HG02973 (cell line): ENCODE measurements at regions not wholly inside any gene's neighbourhood (a gene's known extent, or its start where the extent isn't known, plus 50 kb on each side); places are given as distances from the start of the nearest gene placed in this dataset.
"Not testable (repeated sequence)": the region's sequence is repeated elsewhere in the genome, so short reads cannot be mapped to it uniquely, and the experiment has no call there.

ENCODE experiments used
- ATAC-seq: cut with Tn5 transposase; IDR thresholded peaks from one replicate; pipeline ENCODE4 v1.9.1; 2021; ENCODE audit warnings: moderate library complexity; ENCODE audit not compliant: unreplicated experiment

DNA sequence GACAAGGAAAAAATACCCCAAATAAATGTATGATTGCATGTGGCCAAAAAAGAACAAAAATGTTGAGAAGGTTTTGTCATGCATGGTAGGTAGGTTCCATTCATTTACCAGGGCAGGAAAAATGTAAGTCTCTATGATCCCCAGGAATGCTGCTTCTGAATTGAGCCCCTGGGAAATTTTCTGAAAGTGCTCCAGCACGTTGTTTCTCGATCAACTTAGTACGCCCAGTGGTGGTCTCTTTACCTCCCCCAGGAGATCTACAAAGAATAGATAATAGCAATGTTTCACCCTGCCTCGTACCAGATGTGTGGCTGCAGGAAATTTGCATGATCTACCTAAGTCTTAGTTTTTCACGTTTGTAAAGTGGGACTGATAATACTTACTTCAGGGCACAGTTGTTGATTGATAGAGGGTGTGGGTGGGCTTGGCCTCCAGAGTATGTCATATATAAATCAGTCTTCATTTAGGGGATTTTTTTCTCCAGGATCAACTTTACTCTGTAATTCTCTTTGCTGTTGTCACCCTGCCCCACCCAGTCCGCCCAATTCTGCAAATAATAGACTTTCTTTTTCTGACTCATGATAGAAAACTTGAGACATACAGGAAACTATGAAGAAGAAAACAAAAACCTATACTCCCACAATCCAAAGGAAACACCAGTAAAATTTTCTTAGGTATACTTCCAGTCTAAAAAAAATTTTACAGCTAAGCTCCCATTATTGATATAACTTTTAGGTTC, 462.0 kb upstream of the RUNX1 start:
- ATAC-seq: no peak

DNA sequence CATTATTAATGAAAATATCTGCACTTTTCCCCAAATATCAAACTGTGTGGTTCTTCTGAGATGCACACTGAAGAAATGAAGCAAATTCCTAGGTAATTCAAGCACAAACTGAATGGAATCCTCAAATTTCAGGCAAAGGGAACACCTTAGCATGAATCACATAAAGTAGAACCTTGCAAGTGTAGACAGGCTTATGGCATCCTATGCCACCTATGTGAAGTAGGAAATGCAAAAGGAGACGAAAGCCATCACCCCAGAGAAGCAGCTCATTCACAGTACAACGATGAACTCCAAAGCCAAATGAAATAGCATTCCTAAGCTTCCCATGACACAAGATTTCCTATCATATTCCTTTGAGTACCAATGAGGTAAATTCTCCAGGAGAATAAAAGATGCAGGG, 461.2 kb upstream of the RUNX1 start:
- ATAC-seq: no peak

DNA sequence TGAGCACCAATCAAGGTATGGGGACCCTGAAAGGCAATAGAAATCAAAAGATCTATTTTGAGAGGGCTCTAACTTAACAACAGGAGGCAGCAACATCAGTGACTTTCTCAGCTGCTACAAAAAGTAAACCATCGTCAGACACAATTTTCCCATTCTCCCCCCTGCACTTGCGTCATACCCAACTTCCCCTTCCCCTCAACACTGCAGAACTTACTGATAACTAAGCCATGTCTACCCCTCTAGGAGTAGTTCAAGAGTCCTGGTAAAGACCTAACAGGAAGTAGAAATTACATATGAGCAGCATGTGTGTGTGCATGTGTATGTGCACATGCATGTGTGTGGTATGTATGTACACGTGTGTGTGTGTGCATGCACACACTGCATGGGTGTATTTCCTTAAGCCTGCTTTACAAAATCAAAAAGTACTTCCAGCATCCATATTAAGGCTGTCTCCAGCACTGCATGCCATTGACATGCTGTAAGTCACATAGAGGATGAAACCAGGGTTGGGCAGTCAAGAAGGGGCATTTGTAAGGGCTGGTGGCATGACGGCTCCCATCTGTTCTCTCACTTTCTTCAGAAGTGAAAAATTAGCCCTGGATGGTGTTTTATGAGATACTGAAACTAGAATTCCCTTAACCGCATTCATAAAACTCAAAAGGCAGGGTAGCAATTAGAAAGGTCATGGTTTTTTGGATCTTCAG, 460.1 kb upstream of the RUNX1 start:
- ATAC-seq: no peak

DNA sequence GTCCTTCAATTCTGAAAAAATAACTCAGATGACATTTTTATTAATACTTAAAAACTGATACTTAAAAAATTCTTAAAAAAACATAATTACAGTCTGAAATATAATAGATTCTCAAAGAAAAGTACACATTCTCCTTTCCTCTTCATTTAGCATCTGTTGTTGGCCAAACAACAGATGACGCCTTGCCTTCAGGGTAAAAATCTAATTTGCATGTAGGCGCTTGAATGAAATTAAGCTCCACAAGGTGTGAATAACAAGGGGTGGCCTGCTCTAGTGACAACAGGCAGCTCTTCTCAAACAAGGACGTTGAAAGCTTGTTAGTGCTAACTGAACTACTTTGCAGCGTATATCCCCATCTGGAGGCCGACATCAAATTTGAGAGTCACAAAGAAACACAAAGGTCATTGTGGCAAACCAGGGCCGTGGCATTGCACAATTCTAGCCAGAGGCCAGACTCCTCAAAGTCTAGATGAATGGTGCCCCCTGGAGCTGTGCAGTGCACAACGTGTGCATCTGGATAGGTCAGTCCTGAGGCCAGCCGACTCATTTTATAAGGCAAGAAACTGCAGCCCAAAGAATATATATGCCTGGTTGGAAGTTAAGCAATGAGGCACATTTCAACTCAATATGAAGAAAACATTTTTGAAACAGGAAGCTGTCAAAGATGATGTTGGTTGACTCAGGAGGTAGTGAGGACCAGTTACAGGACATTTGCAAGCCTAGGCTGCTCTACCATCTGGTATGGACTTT, 459.2 kb upstream of the RUNX1 start:
- ATAC-seq: no peak

DNA sequence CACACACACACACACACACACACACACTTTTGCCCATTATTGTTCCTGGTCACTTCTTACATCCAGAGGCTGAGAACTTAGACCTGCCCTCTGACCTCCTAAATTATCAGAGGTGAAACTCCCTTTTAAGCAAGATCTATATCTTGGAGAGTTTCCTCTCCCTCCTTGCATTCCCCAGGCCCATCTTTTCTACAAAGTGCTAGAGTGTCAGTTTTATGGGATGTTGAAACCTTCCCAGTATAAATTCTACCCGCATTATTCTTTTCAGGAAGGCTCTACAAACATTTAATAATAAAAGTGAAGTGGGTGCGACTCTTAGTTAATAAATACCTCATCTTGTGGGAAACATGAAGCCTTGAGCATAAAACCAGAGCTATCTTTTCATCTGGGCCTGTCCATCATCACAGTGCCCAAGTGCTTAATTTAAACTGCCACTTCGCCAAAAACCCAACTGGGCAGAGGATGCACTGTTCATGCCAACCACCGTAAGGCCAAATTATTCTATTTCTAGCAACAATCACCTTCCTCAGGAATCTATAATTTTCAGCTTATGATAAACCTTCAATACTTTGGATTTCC, 458.2 kb upstream of the RUNX1 start:
- ATAC-seq: no peak

DNA sequence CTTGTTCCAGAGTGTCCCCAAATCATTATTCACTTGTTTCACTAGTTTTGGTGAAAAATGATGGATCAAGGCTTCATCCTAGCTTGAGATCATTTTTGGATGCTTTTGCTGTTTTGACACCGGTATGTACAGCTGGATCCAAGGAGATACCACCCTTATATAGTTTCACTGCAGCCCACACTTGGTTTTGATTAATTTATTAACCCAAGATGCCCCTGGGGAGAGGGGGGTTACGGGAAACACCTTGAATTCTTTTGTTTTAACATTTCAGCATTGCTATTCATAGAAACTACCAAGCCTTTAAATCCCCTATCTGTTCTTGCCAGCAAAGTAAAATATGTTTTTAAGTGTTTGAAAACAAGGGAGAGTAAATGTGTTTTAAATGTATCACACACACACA, 457.7 kb upstream of the RUNX1 start:
- ATAC-seq: no peak

DNA sequence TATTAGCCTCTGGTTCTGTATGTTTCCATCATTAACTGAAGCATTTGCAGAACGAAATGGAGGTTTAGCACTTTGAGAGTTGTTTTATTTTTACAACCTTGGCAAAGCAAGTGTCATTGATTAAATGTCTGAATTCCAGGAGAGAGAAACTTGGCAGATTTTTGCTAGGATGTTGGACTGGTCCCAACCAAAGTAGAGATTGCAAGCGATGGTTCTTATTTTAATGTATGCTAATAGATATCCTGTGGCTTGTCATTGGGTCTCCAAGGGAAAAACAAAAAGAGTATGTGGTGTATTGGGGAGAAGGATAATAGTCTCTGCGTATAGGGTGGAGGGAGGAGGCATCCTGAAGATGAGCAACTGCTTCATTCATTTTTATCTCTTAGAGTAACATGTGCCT, 457.2 kb upstream of the RUNX1 start:
- ATAC-seq: no peak

DNA sequence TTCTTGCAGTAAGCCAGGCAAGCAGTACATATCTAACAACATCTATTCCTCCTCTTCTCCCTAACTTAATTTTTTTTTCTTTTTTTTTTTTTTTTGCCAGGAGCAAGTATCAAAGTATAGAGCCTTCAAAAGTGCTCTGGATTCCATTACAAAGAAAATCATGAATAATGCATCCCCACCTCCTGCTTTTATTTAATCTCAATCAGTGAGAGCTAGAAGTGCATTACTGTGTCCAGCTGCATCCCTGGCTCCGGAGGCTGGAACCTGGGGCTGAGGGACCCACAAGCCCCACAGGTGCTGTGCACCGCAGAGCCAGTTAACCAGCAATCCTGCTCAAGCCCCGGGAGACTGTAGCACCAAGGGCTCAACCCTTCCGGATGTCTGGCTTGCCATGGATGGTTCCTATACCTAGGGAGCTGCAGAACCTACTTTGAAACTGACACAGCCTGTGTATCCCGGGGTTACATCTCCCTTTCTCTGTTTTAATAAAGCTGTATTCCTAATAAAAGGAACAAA, 455.9 kb upstream of the RUNX1 start:
- no peak for ATAC-seq

DNA sequence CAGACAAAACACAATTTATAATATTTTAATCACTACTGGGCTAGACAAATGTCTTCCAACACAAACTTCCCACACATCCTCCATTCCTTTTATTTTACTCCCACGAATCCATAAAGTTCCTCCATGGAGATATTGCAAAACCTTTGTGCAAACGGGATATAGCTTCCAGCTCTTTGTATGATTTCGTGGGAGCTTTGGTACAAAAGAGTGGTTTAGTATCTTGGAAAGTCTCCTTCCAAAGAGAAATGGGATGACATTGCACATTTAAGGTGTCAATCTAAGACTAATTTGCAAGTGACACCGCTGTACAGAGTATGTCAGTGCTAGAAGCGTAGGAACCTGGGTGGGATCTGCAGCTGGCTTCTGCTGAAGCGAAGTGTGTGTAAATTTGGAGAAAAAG, 455.2 kb upstream of the RUNX1 start:
- ATAC-seq: no peak

DNA sequence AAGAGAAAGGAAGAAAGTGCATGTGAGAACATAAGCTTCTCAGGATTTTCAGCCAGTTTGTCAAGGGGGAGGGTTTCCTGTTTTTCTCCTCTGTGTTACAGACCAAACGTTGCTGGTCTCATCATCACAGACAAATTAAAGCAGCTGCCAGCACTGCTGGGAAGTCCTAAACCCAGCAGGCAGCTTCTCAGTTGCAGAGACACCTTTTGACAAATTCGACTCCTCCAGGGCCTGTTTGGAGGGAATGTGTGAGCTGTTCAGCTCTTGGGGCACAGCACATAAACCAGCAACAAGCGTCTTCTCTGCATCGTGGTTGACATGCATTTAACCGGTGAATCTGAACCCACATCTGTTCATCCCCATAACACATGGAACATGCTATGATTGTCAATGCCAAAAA, 454.6 kb upstream of the RUNX1 start:
- no peak for ATAC-seq

DNA sequence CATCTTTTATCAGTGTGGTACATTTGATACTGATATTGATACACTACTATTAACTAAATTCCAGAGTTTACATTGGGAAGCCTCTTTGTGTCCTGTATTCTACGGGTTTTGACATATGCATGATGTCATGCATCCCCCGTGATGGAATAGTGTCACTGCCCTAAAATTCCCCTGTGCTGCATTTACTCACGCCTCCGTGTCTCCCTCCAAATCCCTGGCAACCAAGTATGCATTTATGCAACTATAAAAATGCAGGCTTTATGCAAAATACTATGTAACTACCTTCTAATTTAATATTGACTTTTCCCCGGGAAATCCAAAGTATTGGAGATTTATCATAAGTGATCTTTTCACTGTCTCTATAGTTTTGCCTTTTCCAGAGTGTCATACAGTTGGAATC, 453.7 kb upstream of the RUNX1 start:
- ATAC-seq: no peak

DNA sequence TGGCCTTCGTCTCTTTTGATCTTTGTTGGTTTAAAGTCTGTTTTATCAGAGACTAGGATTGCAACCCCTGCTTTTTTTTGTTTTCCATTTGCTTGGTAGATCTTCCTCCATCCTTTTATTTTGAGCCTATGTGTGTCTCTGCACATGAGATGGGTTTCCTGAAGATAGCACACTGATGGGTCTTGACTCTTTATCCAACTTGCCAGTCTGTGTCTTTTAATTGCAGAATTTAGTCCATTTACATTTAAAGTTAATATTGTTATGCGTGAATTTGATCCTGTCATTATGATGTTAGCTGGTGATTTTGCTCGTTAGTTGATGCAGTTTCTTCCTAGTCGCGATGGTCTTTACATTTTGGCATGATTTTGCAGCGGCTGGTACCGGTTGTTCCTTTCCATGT, 448.4 kb upstream of the RUNX1 start:
- not testable (repeated sequence) for ATAC-seq

DNA sequence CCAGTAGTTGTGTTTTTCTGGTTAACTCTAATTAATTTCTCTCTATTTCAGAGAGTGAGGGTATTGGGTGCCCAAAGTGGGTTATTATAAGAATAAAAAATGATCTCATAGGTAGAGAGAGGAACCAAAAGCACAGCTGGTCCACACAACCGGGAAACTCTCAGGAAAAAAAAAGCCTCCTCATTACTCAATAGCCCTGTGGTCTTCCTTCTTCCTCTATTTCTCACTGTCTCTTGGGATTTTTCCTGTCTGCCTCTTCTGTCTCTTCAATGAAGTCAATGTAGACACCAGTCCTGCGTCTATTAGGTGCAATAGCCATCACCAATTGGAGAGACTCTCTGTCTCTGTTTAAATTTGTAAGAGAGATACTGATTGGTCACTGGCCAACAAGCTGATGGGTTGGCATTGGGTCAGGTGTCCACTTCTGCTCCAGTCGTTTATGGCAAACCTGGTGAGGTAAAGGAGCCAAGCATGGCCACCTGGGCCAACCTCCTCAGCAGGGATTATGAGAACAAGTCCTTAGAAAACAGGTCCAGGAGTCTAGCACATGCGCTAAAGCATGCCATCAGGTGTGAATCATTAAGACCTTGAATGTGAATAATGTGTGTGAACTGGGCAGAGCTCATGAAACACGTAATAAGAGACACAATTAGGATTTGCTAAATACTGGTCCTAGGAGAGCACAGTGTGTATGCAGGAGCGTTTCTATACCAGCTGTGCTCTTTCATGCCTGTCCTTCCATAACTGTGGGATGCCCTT, 443.0 kb upstream of the RUNX1 start:
- ATAC-seq: no peak

DNA sequence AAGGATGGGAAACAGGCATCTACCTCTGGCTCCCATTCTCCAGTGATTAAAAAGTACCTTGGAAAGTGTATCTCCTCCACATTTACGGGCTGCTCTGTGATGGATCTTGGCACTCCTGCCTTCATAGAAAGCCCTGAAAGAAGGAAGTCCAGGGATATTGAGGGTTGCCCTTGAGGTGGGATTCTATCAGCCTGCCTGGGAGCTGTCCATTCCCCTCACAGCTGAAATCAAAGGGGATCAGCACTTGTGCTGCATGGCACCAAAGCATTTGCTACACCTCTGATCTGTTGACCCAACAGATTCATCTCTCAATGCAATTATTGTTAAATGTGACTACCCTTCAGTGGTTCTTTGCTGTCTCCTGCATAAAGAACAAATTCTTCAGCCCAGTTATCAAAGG, 442.0 kb upstream of the RUNX1 start:
- no peak for ATAC-seq

DNA sequence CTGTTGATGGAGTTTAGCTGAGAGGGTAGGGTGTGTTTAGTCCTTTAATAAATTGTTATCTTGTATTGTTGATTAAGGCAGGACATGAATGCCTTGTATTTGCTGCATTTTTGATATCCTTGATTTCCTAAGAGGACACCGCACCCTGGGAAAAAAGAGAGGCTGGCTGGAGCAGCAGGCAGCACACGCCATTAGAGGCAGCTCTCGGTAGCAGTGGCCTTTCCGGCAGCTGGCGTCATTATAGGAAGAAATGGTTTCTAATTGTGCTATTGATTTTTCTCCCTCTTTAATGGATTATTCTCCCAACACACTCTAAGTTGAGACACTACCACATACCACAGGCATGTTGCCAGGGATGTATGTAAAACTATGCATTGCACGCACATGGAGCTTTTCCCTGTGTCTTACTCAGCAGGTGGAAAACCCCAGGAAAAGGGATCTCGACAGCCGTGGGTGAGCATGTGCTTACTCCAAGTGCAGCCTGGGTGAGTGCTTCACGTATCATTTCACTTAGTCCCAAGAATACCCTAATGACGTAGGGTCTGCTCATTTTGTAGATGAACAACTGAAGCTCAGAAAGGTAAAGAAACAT, 440.4 kb upstream of the RUNX1 start:
- no peak for ATAC-seq

DNA sequence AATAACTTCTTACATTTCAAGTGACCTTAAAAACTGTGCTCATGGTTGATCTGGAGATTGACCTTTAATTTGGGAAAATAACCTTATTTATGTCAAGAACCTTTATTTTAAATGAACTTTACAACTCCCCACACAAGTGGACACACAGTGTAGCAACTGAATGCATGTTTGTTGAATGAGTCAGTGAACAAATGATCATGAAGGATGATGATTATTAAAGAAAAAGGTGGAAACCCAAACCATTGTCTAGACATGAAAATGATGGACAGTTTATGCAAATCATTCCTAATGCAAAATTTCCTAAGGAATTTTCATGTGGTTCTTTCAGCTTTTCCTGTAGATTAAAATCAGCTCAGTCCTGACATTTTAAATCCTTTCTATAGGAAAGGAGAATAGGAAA, 439.8 kb upstream of the RUNX1 start:
- no peak for ATAC-seq

DNA sequence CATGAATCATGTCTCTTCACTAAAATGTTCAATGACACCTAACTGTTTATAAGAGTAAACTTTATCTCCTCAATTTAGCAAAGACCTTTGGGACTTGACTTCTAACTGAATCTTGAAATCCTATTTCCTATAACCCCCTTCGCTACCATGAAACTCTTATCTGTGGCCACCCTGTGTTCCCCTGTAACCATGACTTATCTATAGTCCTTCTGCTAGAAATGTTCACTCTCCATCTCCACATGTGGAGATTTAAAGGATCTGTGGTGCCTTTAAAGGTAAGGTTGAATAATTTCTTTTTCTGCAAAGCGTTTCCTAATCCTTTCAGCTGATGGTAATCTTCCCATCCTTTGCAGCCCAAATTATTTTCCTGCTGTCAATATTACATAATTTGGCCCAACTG, 436.3 kb upstream of the RUNX1 start:
- ATAC-seq: no peak

DNA sequence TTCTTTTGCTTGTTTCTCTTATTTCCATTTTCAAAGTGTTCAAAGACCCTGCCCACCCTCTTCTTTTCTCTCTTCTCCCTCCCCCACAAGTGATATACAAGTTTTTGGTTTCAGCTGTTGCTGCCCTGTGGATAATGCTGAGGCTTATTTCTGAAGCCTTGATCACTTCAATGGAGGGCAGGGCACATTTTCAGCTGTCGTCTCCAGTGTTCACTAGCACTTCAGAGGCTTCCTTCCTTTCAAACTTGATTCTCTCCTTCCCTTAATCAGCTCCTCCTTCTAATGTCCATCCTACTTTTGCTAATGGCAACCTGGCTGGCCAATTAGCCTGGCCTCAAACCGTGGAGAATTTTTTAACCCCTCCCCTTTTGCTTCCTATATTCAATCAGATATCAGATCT, 435.7 kb upstream of the RUNX1 start:
- ATAC-seq: no peak

DNA sequence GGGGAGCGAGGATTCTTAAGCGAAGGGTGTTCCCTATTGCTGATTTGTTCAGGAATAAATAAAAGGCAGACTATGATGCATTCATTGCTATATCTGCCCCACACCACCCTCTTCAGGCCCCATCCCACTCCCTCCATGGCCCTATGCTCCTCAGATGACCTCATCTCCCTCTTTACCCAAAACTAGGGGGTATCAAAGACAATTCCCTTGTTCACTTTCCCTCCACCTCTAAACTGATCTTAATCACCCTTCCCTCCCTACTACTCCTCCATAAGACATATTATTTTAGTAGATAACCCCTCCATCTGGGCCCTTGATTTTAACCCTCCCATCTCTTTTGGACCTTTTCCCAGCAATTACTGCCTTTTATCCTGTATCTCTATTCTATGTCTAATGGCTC, 434.9 kb upstream of the RUNX1 start:
- no peak for ATAC-seq

DNA sequence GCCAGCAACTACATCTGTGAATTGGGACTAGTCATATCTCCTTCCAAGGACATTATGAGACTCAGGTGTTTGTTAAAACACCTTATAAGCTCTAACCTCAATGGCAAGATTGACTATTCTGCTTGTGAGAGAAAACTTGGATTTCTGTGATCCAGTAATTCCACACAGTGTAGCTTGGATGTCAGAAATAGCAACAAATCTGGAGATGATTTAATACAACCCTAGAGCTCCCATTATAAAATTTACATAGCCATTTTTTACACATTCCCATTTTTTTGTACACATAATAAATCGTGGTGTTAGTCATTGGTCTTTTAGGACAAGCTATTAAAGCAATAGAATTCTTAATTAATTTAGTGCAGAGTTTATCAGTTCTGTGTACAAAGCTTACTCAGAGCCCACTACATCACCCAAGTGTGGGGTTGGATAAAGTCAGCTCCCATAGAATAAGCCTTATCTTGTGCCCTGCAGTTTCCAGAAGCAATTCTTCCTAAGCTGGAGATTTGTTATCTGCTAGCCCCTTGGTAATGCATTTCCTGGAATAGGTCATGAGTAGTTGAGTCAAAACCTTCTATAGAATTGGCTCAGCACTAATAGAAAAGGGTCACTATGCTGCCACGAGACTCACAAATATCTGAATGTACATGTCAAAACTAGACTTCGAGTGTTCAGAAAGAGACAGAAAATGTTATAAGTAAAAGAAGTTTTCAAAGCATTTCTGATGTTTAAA, 434.0 kb upstream of the RUNX1 start:
- ATAC-seq: no peak
